Activated naive CD4-positive, alpha-beta T cell treated with anti-CD3 and anti-CD28 coated beads for 36 hours (primary cell): ENCODE measurements at regions not wholly inside any gene's neighbourhood (a gene's known extent, or its start where the extent isn't known, plus 50 kb on each side); places are given as distances from the start of the nearest gene placed in this dataset.
A peak's percentile ranks its signal among the peaks of the same experiment; 100 is the strongest.

Experiments used
- CTCF ChIA-PET: fragments of 350-600 bp; sonication (Branson Sonifier 250); formaldehyde crosslinking; loops from one replicate; lab custom pipeline; 2021; ENCODE audit warnings: antibody characterized with exemption; lab: Charles Lee
- DNase-seq: peaks from one replicate; pipeline ENCODE4 v3.0.0-alpha.2; 2020
- H3K27ac Mint-ChIP-seq: one replicate; pipeline ENCODE4 v1.8.0; 2021; ENCODE audit warnings: mild to moderate bottlenecking, mixed read lengths
- H3K27me3 Mint-ChIP-seq: one replicate; pipeline ENCODE4 v1.8.0; 2021; ENCODE audit warnings: low read depth, mixed read lengths
- H3K36me3 Mint-ChIP-seq: one replicate; pipeline ENCODE4 v1.8.0; 2021; ENCODE audit warnings: low read depth, mixed read lengths
- H3K4me1 Mint-ChIP-seq: one replicate; pipeline ENCODE4 v1.8.0; 2021; ENCODE audit warnings: low read depth, mixed read lengths
- H3K4me3 Mint-ChIP-seq: one replicate; pipeline ENCODE4 v1.8.0; 2021; ENCODE audit warnings: mild to moderate bottlenecking, moderate library complexity, mixed read lengths
- H3K9me3 Mint-ChIP-seq: one replicate; pipeline ENCODE4 v1.8.0; 2021; ENCODE audit warnings: mixed read lengths
- intact Hi-C: fragments of 100-400 bp; cut with micrococcal nuclease; formaldehyde crosslinking; loops from one replicate; pipeline ENCODE4 v1.15.1; 2023

GRCh38 chr12:15033029-15033428 is 60.2 kb downstream of the PDE6H start:
- no peak overlapping the region for H3K4me3 Mint-ChIP-seq
- no peak overlapping the region for H3K27ac Mint-ChIP-seq
- CTCF ChIA-PET: no interaction called here
- no peaks in the 10 kb centered on the region for H3K9me3 Mint-ChIP-seq
- H3K4me1 Mint-ChIP-seq: no peaks in the 10 kb centered on the region
- intact Hi-C loops: no loop called here
- H3K36me3 Mint-ChIP-seq: no peaks in the 10 kb centered on the region
- no peak for DNase-seq
- no peaks in the 10 kb centered on the region for H3K27me3 Mint-ChIP-seq

GRCh38 chr12:15033641-15034040 is 60.8 kb downstream of the PDE6H start:
- no peak overlapping the region for H3K4me3 Mint-ChIP-seq
- intact Hi-C loops: loop anchor here (2.0 kb wide), 1 partner anchor 17 kb away; no protein-coding TSS in a partner anchor
- no peak overlapping the region for H3K27ac Mint-ChIP-seq
- H3K9me3 Mint-ChIP-seq: no peaks in the 10 kb centered on the region
- H3K27me3 Mint-ChIP-seq: no peaks in the 10 kb centered on the region
- CTCF ChIA-PET: no interaction called here
- H3K4me1 Mint-ChIP-seq: no peaks in the 10 kb centered on the region
- H3K36me3 Mint-ChIP-seq: no peaks in the 10 kb centered on the region
- no peak for DNase-seq

GRCh38 chr12:15035185-15035584 is 62.3 kb downstream of the PDE6H start:
- CTCF ChIA-PET: no interaction called here
- no peak for DNase-seq
- H3K27me3 Mint-ChIP-seq: no peaks in the 10 kb centered on the region
- no peak overlapping the region for H3K27ac Mint-ChIP-seq
- no peak overlapping the region for H3K4me3 Mint-ChIP-seq
- no peaks in the 10 kb centered on the region for H3K36me3 Mint-ChIP-seq
- H3K4me1 Mint-ChIP-seq: peaks cover 3% of the 10 kb centered on the region
- intact Hi-C loops: loop anchor here (2.0 kb wide), 1 partner anchor 16 kb away; no protein-coding TSS in a partner anchor
- no peaks in the 10 kb centered on the region for H3K9me3 Mint-ChIP-seq

GRCh38 chr12:15037091-15037687 is 64.3 kb downstream of the PDE6H start:
- no peaks in the 10 kb centered on the region for H3K9me3 Mint-ChIP-seq
- no peaks in the 10 kb centered on the region for H3K36me3 Mint-ChIP-seq
- intact Hi-C loops: no loop called here
- no peaks in the 10 kb centered on the region for H3K27me3 Mint-ChIP-seq
- no peak overlapping the region for H3K27ac Mint-ChIP-seq
- no peak for DNase-seq
- H3K4me1 Mint-ChIP-seq: peaks cover 3% of the 10 kb centered on the region
- no peak overlapping the region for H3K4me3 Mint-ChIP-seq
- CTCF ChIA-PET: interaction anchor here (0.6 kb wide), 1 partner anchor 1134 kb away, joined by 3 read pairs; no protein-coding TSS in a partner anchor

GRCh38 chr12:15038137-15038536 is 65.3 kb downstream of the PDE6H start:
- H3K27ac Mint-ChIP-seq: no peak overlapping the region
- H3K27me3 Mint-ChIP-seq: no peaks in the 10 kb centered on the region
- no peak for DNase-seq
- peaks cover 3% of the 10 kb centered on the region for H3K4me1 Mint-ChIP-seq
- intact Hi-C loops: no loop called here
- no peaks in the 10 kb centered on the region for H3K9me3 Mint-ChIP-seq
- CTCF ChIA-PET: no interaction called here
- no peak overlapping the region for H3K4me3 Mint-ChIP-seq
- H3K36me3 Mint-ChIP-seq: no peaks in the 10 kb centered on the region

GRCh38 chr12:15044471-15044870 is 71.6 kb downstream of the PDE6H start:
- CTCF ChIA-PET: interaction anchor here (0.6 kb wide), 1 partner anchor 25 kb away, joined by 4 read pairs; no protein-coding TSS in a partner anchor
- H3K4me3 Mint-ChIP-seq: no peak overlapping the region
- no peaks in the 10 kb centered on the region for H3K36me3 Mint-ChIP-seq
- intact Hi-C loops: no loop called here
- peaks cover 3% of the 10 kb centered on the region for H3K4me1 Mint-ChIP-seq
- H3K9me3 Mint-ChIP-seq: no peaks in the 10 kb centered on the region
- H3K27ac Mint-ChIP-seq: no peak overlapping the region
- H3K27me3 Mint-ChIP-seq: no peaks in the 10 kb centered on the region
- DNase-seq: no peak

GRCh38 chr12:15045451-15045850 is 72.6 kb downstream of the PDE6H start:
- no peak overlapping the region for H3K4me3 Mint-ChIP-seq
- CTCF ChIA-PET: no interaction called here
- DNase-seq: no peak

GRCh38 chr12:15047611-15048010 is 74.8 kb downstream of the PDE6H start:
- intact Hi-C loops: no loop called here
- H3K36me3 Mint-ChIP-seq: no peaks in the 10 kb centered on the region
- no peak for DNase-seq
- CTCF ChIA-PET: no interaction called here
- H3K27ac Mint-ChIP-seq: no peak overlapping the region
- no peak overlapping the region for H3K4me3 Mint-ChIP-seq
- no peaks in the 10 kb centered on the region for H3K9me3 Mint-ChIP-seq
- no peaks in the 10 kb centered on the region for H3K27me3 Mint-ChIP-seq
- H3K4me1 Mint-ChIP-seq: peaks cover 9% of the 10 kb centered on the region

More at GRCh38 chr12:15045451-15045850, 72.6 kb downstream of the PDE6H start:
- Mint-ChIP-seq H3K4me1 (peaks cover 1% of the 10 kb centered on the region), H3K27ac (no peak overlapping the region), H3K9me3 (no peaks in the 10 kb centered on the region), H3K27me3 (no peaks in the 10 kb centered on the region), H3K36me3 (no peaks in the 10 kb centered on the region)
- intact Hi-C loops: no loop called here

- Mint-ChIP-seq H3K27ac (no peak overlapping the region), H3K9me3 (no peaks in the 10 kb centered on the region), H3K27me3 (no peaks in the 10 kb centered on the region), H3K4me1 (peaks cover 9% of the 10 kb centered on the region), H3K36me3 (no peaks in the 10 kb centered on the region), H3K4me3 (no peak overlapping the region)
- no peak for DNase-seq
- CTCF ChIA-PET: interaction anchor here (0.7 kb wide), 1 partner anchor 126 kb away, joined by 4 read pairs; no protein-coding TSS in a partner anchor
- intact Hi-C loops: loop anchor here (2.0 kb wide), 1 partner anchor 15 kb away; no protein-coding TSS in a partner anchor
These were observed 76.8 kb downstream of the PDE6H start for GRCh38 chr12:15049461-15050153.

- Mint-ChIP-seq H3K27me3 (no peaks in the 10 kb centered on the region), H3K9me3 (no peaks in the 10 kb centered on the region), H3K4me3 (no peak overlapping the region), H3K27ac (no peak overlapping the region), H3K4me1 (peaks cover 9% of the 10 kb centered on the region), H3K36me3 (no peaks in the 10 kb centered on the region)
- intact Hi-C loops: loop anchor here (2.0 kb wide), 1 partner anchor 16 kb away; no protein-coding TSS in a partner anchor
- CTCF ChIA-PET: interaction anchor here (0.7 kb wide), 1 partner anchor 22 kb away, joined by 3 read pairs; no protein-coding TSS in a partner anchor
- DNase-seq: peak; percentile 21
These were observed 77.8 kb downstream of the PDE6H start for GRCh38 chr12:15050659-15051058.

GRCh38 chr12:15052691-15053090 is 79.8 kb downstream of the PDE6H start:
- CTCF ChIA-PET: no interaction called here

GRCh38 chr12:15056218-15056617 is 83.4 kb downstream of the PDE6H start:
- CTCF ChIA-PET: no interaction called here
- no peaks in the 10 kb centered on the region for H3K9me3 Mint-ChIP-seq
- peaks cover 5% of the 10 kb centered on the region for H3K27me3 Mint-ChIP-seq
- H3K4me3 Mint-ChIP-seq: no peak overlapping the region
- H3K36me3 Mint-ChIP-seq: no peaks in the 10 kb centered on the region
- intact Hi-C loops: no loop called here
- H3K4me1 Mint-ChIP-seq: peaks cover 3% of the 10 kb centered on the region
- H3K27ac Mint-ChIP-seq: no peak overlapping the region
- DNase-seq: no peak

More at GRCh38 chr12:15052691-15053090, 79.8 kb downstream of the PDE6H start:
- no peaks in the 10 kb centered on the region for H3K36me3 Mint-ChIP-seq
- no peaks in the 10 kb centered on the region for H3K27me3 Mint-ChIP-seq
- intact Hi-C loops: no loop called here
- no peaks in the 10 kb centered on the region for H3K9me3 Mint-ChIP-seq
- DNase-seq: no peak
- H3K27ac Mint-ChIP-seq: no peak overlapping the region
- peaks cover 9% of the 10 kb centered on the region for H3K4me1 Mint-ChIP-seq
- no peak overlapping the region for H3K4me3 Mint-ChIP-seq
